ENCODE measurements at regions not wholly inside any gene's neighbourhood (a gene's known extent, or its start where the extent isn't known, plus 50 kb on each side); places are given as distances from the start of the nearest gene placed in this dataset.
"Not testable (repeated sequence)": the region's sequence is repeated elsewhere in the genome, so short reads cannot be mapped to it uniquely, and the experiment has no call there.

DNA sequence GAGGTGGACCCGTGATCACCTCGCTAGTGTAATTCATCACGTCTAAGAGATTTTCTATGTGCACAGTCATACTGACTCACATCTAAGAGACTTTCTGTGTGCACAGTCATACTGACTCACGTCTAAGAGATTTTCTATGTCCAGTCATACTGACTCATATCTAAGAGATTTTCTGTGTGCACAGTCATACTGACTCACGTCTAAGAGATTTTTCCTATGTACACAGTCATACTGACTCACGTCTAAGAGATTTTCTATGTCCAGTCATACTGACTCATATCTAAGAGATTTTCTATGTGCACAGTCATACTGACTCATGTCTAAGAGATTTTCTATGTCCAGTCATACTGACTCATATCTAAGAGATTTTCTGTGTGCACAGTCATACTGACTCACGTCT is 443.8 kb downstream of the BRD1 start:
- TF ChIP-seq, protein P1, sequence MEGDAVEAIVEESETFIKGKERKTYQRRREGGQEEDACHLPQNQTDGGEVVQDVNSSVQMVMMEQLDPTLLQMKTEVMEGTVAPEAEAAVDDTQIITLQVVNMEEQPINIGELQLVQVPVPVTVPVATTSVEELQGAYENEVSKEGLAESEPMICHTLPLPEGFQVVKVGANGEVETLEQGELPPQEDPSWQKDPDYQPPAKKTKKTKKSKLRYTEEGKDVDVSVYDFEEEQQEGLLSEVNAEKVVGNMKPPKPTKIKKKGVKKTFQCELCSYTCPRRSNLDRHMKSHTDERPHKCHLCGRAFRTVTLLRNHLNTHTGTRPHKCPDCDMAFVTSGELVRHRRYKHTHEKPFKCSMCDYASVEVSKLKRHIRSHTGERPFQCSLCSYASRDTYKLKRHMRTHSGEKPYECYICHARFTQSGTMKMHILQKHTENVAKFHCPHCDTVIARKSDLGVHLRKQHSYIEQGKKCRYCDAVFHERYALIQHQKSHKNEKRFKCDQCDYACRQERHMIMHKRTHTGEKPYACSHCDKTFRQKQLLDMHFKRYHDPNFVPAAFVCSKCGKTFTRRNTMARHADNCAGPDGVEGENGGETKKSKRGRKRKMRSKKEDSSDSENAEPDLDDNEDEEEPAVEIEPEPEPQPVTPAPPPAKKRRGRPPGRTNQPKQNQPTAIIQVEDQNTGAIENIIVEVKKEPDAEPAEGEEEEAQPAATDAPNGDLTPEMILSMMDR (IDR thresholded peaks at IDR 0.05): not testable (repeated sequence)
- not testable (repeated sequence) for TF ChIP-seq POLR2A, EP300 (IDR thresholded peaks at IDR 0.05)

All from tibial nerve (tissue), 4 donors.